ENCODE measurements at regions not wholly inside any gene's neighbourhood (a gene's known extent, or its start where the extent isn't known, plus 50 kb on each side); places are given as distances from the start of the nearest gene placed in this dataset.

- Histone ChIP-seq H3K36me3 (no peaks in the 10 kb centered on the region), H3K4me3 (no peak overlapping the region), H3K4me1 (peaks cover 0 to 22% (median 9%) of the 10 kb centered on the region in 4 donors), H3K27ac (no peak overlapping the region), H3K27me3 (no peaks in the 10 kb centered on the region), H3K9me3 (no peaks in the 10 kb centered on the region)
- WGBS, 2 donors, result 88 to 90% methylated on average over 2 of the region's 2 CpGs
- no peak for TF ChIP-seq CTCF (IDR thresholded peaks at IDR 0.05)
- TF ChIP-seq EP300 (IDR thresholded peaks at IDR 0.05), result no peak
- TF ChIP-seq POLR2A (IDR thresholded peaks at IDR 0.05), result no peak
- no peak for DNase-seq (ENCODE audit: low spot score in 2 of 2)
Observed at GRCh38 chr1:38287036-38287435, 240.4 kb upstream of the POU3F1 start.

- TF ChIP-seq CTCF (IDR thresholded peaks at IDR 0.05), result no peak
- no peak for TF ChIP-seq POLR2A (IDR thresholded peaks at IDR 0.05)
- TF ChIP-seq EP300 (IDR thresholded peaks at IDR 0.05), result no peak
- no peaks in the 10 kb centered on the region for H3K36me3 ChIP-seq
- DNase-seq (ENCODE audit: low spot score in 2 of 2), result no peak
- H3K4me3 ChIP-seq, result no peak overlapping the region
- 52 to 62% methylated on average over 12 of the region's 12 CpGs for WGBS, 2 donors
- no peaks in the 10 kb centered on the region for H3K9me3 ChIP-seq
- no peak overlapping the region for H3K27ac ChIP-seq
- no peaks in the 10 kb centered on the region for H3K27me3 ChIP-seq
- H3K4me1 ChIP-seq, result peaks cover 0 to 16% (median 5%) of the 10 kb centered on the region in 4 donors
Observed at GRCh38 chr1:38285807-38286530, 239.4 kb upstream of the POU3F1 start.

- no peak overlapping the region for H3K4me3 ChIP-seq
- peaks cover 0 to 2% (median 0%) of the 10 kb centered on the region in 4 donors for H3K9me3 ChIP-seq
- no peaks in the 10 kb centered on the region for H3K27me3 ChIP-seq
- TF ChIP-seq POLR2A (IDR thresholded peaks at IDR 0.05) (no peak), CTCF (IDR thresholded peaks at IDR 0.05) (no peak), EP300 (IDR thresholded peaks at IDR 0.05) (no peak)
- H3K36me3 ChIP-seq, result no peaks in the 10 kb centered on the region
- 36 to 50% methylated on average over 3 to 5 of the region's 5 CpGs for WGBS, 2 donors
- H3K4me1 ChIP-seq, result peaks cover 0 to 16% (median 5%) of the 10 kb centered on the region in 4 donors
- H3K27ac ChIP-seq, result no peak overlapping the region
- no peak for DNase-seq (ENCODE audit: low spot score in 2 of 2)
Observed at GRCh38 chr1:38284953-38285352, 238.4 kb upstream of the POU3F1 start.

- H3K27me3 ChIP-seq, result no peaks in the 10 kb centered on the region
- no peak overlapping the region for H3K27ac ChIP-seq
- TF ChIP-seq CTCF (IDR thresholded peaks at IDR 0.05), result no peak
- TF ChIP-seq EP300 (IDR thresholded peaks at IDR 0.05), result no peak
- TF ChIP-seq POLR2A (IDR thresholded peaks at IDR 0.05), result no peak
- H3K36me3 ChIP-seq, result no peaks in the 10 kb centered on the region
- H3K4me1 ChIP-seq, result peaks cover 0 to 16% (median 5%) of the 10 kb centered on the region in 4 donors
- WGBS, 2 donors, result 76 to 78% methylated on average over 13 to 14 of the region's 14 CpGs
- peaks cover 0 to 12% (median under 1%) of the 10 kb centered on the region in 4 donors for H3K9me3 ChIP-seq
- no peak for DNase-seq (ENCODE audit: low spot score in 2 of 2)
- no peak overlapping the region for H3K4me3 ChIP-seq
Observed at GRCh38 chr1:38283696-38284470, 237.3 kb upstream of the POU3F1 start.

- no peak overlapping the region for H3K27ac ChIP-seq
- peaks cover 0 to 20% (median 0%) of the 10 kb centered on the region in 4 donors for H3K4me1 ChIP-seq
- no peaks in the 10 kb centered on the region for H3K27me3 ChIP-seq
- no peaks in the 10 kb centered on the region for H3K36me3 ChIP-seq
- TF ChIP-seq EP300 (IDR thresholded peaks at IDR 0.05), result no peak
- no peak for TF ChIP-seq CTCF (IDR thresholded peaks at IDR 0.05)
- no peak for TF ChIP-seq POLR2A (IDR thresholded peaks at IDR 0.05)
- peaks cover 0 to 22% (median 3%) of the 10 kb centered on the region in 4 donors for H3K9me3 ChIP-seq
- H3K4me3 ChIP-seq, result no peak overlapping the region
- no peak for DNase-seq (ENCODE audit: low spot score in 2 of 2)
Observed at GRCh38 chr1:38279148-38279547, 232.6 kb upstream of the POU3F1 start.
